ENCODE measurements at regions not wholly inside any gene's neighbourhood (a gene's known extent, or its start where the extent isn't known, plus 50 kb on each side); places are given as distances from the start of the nearest gene placed in this dataset.

DNA sequence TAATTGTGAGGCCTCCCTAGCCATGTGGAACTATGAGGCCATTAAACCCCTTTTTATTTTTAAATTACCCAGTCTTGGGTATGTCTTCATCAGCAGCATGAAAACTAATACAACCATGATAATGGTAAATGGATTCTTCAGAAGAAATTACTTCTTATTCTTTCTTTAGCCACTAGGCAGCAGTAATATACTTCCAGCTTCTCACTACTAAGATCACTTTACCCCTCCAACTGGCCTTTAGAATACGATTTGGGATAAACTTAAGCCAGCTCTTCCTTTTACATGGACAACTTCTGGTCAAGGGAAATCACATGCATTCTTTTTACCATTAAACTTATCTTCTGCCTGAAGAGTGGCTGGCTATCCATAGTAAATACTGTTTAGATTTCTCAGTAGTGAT lies 355.4 kb downstream of the MAN2A1 start:
- 64 to 71% methylated on average over 1 of the region's 1 CpG for WGBS, 2 experiments
- no peaks in the 10 kb centered on the region for H3K9me3 ChIP-seq (ENCODE audit: control insufficient read depth, low read length)

GRCh38 chr5:110048491-110048890 lies 358.8 kb downstream of the MAN2A1 start:
- H3K36me3 ChIP-seq (ENCODE audit: control insufficient read depth, insufficient read depth, low read length) = no peaks in the 10 kb centered on the region
- H3K4me3 ChIP-seq (ENCODE audit: insufficient read depth, low read depth, low read length) = no peak overlapping the region
- 61 to 68% methylated on average over 2 of the region's 2 CpGs for WGBS, 2 experiments
- H3K9me3 ChIP-seq (ENCODE audit: control insufficient read depth, low read length) = no peaks in the 10 kb centered on the region
- H3K4me1 ChIP-seq (ENCODE audit: control insufficient read depth, insufficient read depth, low read length) = peaks cover 4% of the 10 kb centered on the region
- H3K27me3 ChIP-seq (ENCODE audit: control insufficient read depth, insufficient read depth, low read length, poor library complexity, severe bottlenecking) = no peaks in the 10 kb centered on the region
- no peak overlapping the region for H3K27ac ChIP-seq (ENCODE audit: insufficient read depth, low read depth, low read length, poor library complexity, severe bottlenecking)

More for the DNA sequence above, 355.4 kb downstream of the MAN2A1 start:
- Histone ChIP-seq H3K4me3 (ENCODE audit: insufficient read depth, low read depth, low read length) (no peak overlapping the region), H3K27ac (ENCODE audit: insufficient read depth, low read depth, low read length, poor library complexity, severe bottlenecking) (no peak overlapping the region), H3K36me3 (ENCODE audit: control insufficient read depth, insufficient read depth, low read length) (no peaks in the 10 kb centered on the region), H3K27me3 (ENCODE audit: control insufficient read depth, insufficient read depth, low read length, poor library complexity, severe bottlenecking) (no peaks in the 10 kb centered on the region), H3K4me1 (ENCODE audit: control insufficient read depth, insufficient read depth, low read length) (peaks cover 4% of the 10 kb centered on the region)

DNA sequence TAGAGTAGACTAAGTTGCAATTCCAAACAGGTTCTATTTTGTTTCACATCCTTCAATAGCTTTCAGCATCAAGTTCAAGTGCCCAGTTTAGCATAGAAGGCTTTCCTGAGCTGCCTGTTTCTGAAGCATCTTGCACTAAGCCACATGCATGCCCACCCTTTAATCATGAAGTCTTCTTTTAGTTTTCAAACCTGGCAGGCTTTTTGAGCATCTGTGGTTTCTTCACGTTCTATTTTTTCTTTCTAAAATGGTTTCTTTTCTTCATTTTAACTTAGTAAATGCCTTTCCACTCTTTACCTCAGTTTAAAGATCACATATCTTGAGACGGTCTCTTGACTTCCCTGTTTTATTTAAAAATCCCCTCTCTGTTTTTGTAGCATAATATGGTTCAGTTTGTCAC lies 360.1 kb downstream of the MAN2A1 start:
- Histone ChIP-seq H3K4me3 (ENCODE audit: insufficient read depth, low read depth, low read length) (no peak overlapping the region), H3K36me3 (ENCODE audit: control insufficient read depth, insufficient read depth, low read length) (no peaks in the 10 kb centered on the region), H3K4me1 (ENCODE audit: control insufficient read depth, insufficient read depth, low read length) (peaks cover 4% of the 10 kb centered on the region), H3K27me3 (ENCODE audit: control insufficient read depth, insufficient read depth, low read length, poor library complexity, severe bottlenecking) (no peaks in the 10 kb centered on the region), H3K27ac (ENCODE audit: insufficient read depth, low read depth, low read length, poor library complexity, severe bottlenecking) (no peak overlapping the region), H3K9me3 (ENCODE audit: control insufficient read depth, low read length) (no peaks in the 10 kb centered on the region)
- WGBS, 2 experiments = 93 to 100% methylated on average over 2 of the region's 2 CpGs

DNA sequence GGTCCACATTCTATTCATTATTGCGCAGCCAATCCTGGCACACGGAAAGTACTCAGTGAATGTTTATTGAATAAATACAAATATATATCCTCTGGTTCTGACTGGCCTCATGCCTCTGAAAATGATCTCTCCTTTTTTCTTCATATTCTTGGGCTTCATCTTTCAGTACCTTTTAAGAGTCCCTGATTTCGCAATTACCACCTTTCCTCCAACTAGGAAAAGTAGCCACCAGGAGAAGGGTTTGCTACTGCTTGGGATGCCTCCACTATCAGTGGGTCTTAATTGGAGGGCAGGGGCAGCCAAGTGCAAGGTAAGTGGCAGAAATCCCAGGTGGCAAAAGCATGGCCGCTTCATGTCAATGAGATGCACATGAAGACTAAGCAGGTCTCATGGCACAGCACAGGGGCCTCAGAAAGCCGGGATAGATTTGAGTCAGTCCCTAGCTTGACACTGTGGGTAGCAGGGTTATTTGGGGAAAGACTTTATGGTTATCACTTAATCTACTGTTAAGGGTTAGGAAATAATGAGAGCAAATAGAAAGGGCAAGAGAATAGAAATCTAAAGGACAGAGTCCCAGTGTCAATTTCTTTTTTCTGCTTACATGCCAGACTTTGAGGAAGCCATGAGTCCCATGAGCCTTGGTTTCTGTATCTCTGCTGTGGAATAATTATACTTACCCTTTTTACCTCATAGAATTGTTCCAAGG lies 361.1 kb downstream of the MAN2A1 start:
- no peaks in the 10 kb centered on the region for H3K27me3 ChIP-seq (ENCODE audit: control insufficient read depth, insufficient read depth, low read length, poor library complexity, severe bottlenecking)
- WGBS, 2 experiments = 90 to 96% methylated on average over 3 to 5 of the region's 5 CpGs
- no peak overlapping the region for H3K27ac ChIP-seq (ENCODE audit: insufficient read depth, low read depth, low read length, poor library complexity, severe bottlenecking)
- H3K36me3 ChIP-seq (ENCODE audit: control insufficient read depth, insufficient read depth, low read length) = no peaks in the 10 kb centered on the region
- peaks cover 7% of the 10 kb centered on the region for H3K4me1 ChIP-seq (ENCODE audit: control insufficient read depth, insufficient read depth, low read length)
- no peaks in the 10 kb centered on the region for H3K9me3 ChIP-seq (ENCODE audit: control insufficient read depth, low read length)
- H3K4me3 ChIP-seq (ENCODE audit: insufficient read depth, low read depth, low read length) = no peak overlapping the region

GRCh38 chr5:110053205-110053604 lies 363.5 kb downstream of the MAN2A1 start:
- Histone ChIP-seq H3K4me3 (ENCODE audit: insufficient read depth, low read depth, low read length) (no peak overlapping the region), H3K9me3 (ENCODE audit: control insufficient read depth, low read length) (no peaks in the 10 kb centered on the region), H3K36me3 (ENCODE audit: control insufficient read depth, insufficient read depth, low read length) (no peaks in the 10 kb centered on the region), H3K27me3 (ENCODE audit: control insufficient read depth, insufficient read depth, low read length, poor library complexity, severe bottlenecking) (no peaks in the 10 kb centered on the region), H3K4me1 (ENCODE audit: control insufficient read depth, insufficient read depth, low read length) (peaks cover 15% of the 10 kb centered on the region), H3K27ac (ENCODE audit: insufficient read depth, low read depth, low read length, poor library complexity, severe bottlenecking) (no peak overlapping the region)
- 100% methylated on average over 1 of the region's 1 CpG; no CpG with 5 or more reads in 1 of the 2 experiments for WGBS, 2 experiments

- H3K36me3 ChIP-seq (ENCODE audit: control insufficient read depth, insufficient read depth, low read length) = no peaks in the 10 kb centered on the region
- no peak overlapping the region for H3K27ac ChIP-seq (ENCODE audit: insufficient read depth, low read depth, low read length, poor library complexity, severe bottlenecking)
- H3K4me1 ChIP-seq (ENCODE audit: control insufficient read depth, insufficient read depth, low read length) = peaks cover 11% of the 10 kb centered on the region
- no peaks in the 10 kb centered on the region for H3K27me3 ChIP-seq (ENCODE audit: control insufficient read depth, insufficient read depth, low read length, poor library complexity, severe bottlenecking)
- H3K9me3 ChIP-seq (ENCODE audit: control insufficient read depth, low read length) = no peaks in the 10 kb centered on the region
- H3K4me3 ChIP-seq (ENCODE audit: insufficient read depth, low read depth, low read length) = no peak overlapping the region
Observed at GRCh38 chr5:110053824-110054223, 364.1 kb downstream of the MAN2A1 start.

- Histone ChIP-seq H3K9me3 (ENCODE audit: control insufficient read depth, low read length) (no peaks in the 10 kb centered on the region), H3K36me3 (ENCODE audit: control insufficient read depth, insufficient read depth, low read length) (no peaks in the 10 kb centered on the region), H3K4me3 (ENCODE audit: insufficient read depth, low read depth, low read length) (no peak overlapping the region), H3K27ac (ENCODE audit: insufficient read depth, low read depth, low read length, poor library complexity, severe bottlenecking) (no peak overlapping the region), H3K4me1 (ENCODE audit: control insufficient read depth, insufficient read depth, low read length) (peaks cover 11% of the 10 kb centered on the region), H3K27me3 (ENCODE audit: control insufficient read depth, insufficient read depth, low read length, poor library complexity, severe bottlenecking) (no peaks in the 10 kb centered on the region)
- WGBS, 2 experiments = 87 to 93% methylated on average over 2 of the region's 2 CpGs
Observed at GRCh38 chr5:110054240-110054639, 364.5 kb downstream of the MAN2A1 start.

- no peak overlapping the region for H3K27ac ChIP-seq (ENCODE audit: insufficient read depth, low read depth, low read length, poor library complexity, severe bottlenecking)
- WGBS, 2 experiments = 97% methylated on average over 2 of the region's 2 CpGs; no CpG with 5 or more reads in 1 of the 2 experiments
- no peaks in the 10 kb centered on the region for H3K27me3 ChIP-seq (ENCODE audit: control insufficient read depth, insufficient read depth, low read length, poor library complexity, severe bottlenecking)
- H3K36me3 ChIP-seq (ENCODE audit: control insufficient read depth, insufficient read depth, low read length) = no peaks in the 10 kb centered on the region
- no peaks in the 10 kb centered on the region for H3K9me3 ChIP-seq (ENCODE audit: control insufficient read depth, low read length)
- no peak overlapping the region for H3K4me3 ChIP-seq (ENCODE audit: insufficient read depth, low read depth, low read length)
- peaks cover 11% of the 10 kb centered on the region for H3K4me1 ChIP-seq (ENCODE audit: control insufficient read depth, insufficient read depth, low read length)
Observed at GRCh38 chr5:110055302-110055701, 365.6 kb downstream of the MAN2A1 start.

DNA sequence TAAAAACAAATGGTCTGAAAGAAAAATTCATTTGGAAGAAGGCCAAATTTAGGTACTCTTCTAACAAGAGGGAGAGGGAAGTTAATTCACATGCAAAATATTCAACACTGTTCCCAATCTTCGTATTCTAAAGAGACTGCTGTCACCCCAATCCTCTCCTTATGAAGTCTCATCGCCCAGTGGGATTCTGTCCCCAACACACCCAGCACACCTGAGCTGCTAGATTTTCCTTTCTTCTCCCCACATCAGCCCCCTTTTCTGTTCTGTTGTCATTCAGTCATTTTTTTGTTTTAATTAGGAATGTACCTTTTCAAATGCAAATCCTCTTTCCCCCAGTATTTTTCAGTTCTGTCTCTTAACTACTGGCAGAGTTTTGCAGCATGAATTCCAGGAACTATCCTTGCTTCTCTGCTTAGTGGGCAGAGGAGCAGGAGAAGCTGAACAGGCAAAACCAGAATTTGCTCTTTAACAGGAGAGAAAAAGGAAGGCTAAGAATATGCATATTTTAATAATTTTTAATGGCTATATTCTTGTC lies 366.9 kb downstream of the MAN2A1 start:
- H3K27me3 ChIP-seq (ENCODE audit: control insufficient read depth, insufficient read depth, low read length, poor library complexity, severe bottlenecking) = no peaks in the 10 kb centered on the region
- WGBS, 2 experiments = 59 to 72% methylated on average over 2 of the region's 2 CpGs
- H3K27ac ChIP-seq (ENCODE audit: insufficient read depth, low read depth, low read length, poor library complexity, severe bottlenecking) = no peak overlapping the region
- H3K4me1 ChIP-seq (ENCODE audit: control insufficient read depth, insufficient read depth, low read length) = peaks cover 11% of the 10 kb centered on the region
- no peaks in the 10 kb centered on the region for H3K36me3 ChIP-seq (ENCODE audit: control insufficient read depth, insufficient read depth, low read length)
- H3K4me3 ChIP-seq (ENCODE audit: insufficient read depth, low read depth, low read length) = no peak overlapping the region
- H3K9me3 ChIP-seq (ENCODE audit: control insufficient read depth, low read length) = no peaks in the 10 kb centered on the region

DNA sequence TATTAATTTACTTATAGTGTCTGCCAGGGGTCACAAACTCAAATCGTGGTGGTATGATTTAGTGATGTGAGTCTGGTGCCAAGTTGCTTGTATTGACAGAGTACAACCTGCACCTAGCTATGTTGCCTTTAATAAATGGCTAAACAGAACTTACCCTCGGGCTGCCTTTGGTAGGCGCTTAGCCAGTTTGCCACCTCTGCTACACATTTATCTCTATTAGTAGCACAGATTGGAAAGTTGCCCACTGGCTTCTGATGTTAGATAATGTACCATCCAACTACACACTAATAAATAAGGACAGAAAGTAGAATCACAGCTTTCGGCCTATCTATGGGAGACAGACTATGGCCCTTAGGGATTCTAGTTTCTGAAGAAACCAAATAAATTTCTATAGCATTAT lies 368.4 kb downstream of the MAN2A1 start:
- Histone ChIP-seq H3K27me3 (ENCODE audit: control insufficient read depth, insufficient read depth, low read length, poor library complexity, severe bottlenecking) (no peaks in the 10 kb centered on the region), H3K4me3 (ENCODE audit: insufficient read depth, low read depth, low read length) (no peak overlapping the region), H3K9me3 (ENCODE audit: control insufficient read depth, low read length) (no peaks in the 10 kb centered on the region), H3K4me1 (ENCODE audit: control insufficient read depth, insufficient read depth, low read length) (peaks cover 11% of the 10 kb centered on the region), H3K27ac (ENCODE audit: insufficient read depth, low read depth, low read length, poor library complexity, severe bottlenecking) (no peak overlapping the region), H3K36me3 (ENCODE audit: control insufficient read depth, insufficient read depth, low read length) (no peaks in the 10 kb centered on the region)
- WGBS, 2 experiments = 94 to 100% methylated on average over 4 of the region's 4 CpGs
